Large intestine (tissue), 3 donors: ENCODE measurements at regions not wholly inside any gene's neighbourhood (a gene's known extent, or its start where the extent isn't known, plus 50 kb on each side); places are given as distances from the start of the nearest gene placed in this dataset.

Source experiments
- DNase-seq, 2 donors: peaks; one replicate each; pipeline versions ENCODE4 v3.0.0 to v3.0.0-alpha.2; 2013
- H3K27ac ChIP-seq: one replicate; pipeline ENCODE4 v1.5.1; 2013; ENCODE audit warnings: low read length
- H3K27me3 ChIP-seq: 2 replicates; pipeline ENCODE4 v1.6.1; 2013; ENCODE audit warnings: low read length; ENCODE audit not compliant: control insufficient read depth, insufficient read depth
- H3K36me3 ChIP-seq: 2 replicates; pipeline ENCODE4 v1.6.1; 2013; ENCODE audit warnings: low read length; ENCODE audit not compliant: control insufficient read depth, insufficient read depth
- H3K4me1 ChIP-seq: one replicate; pipeline ENCODE4 v1.6.1; 2013; ENCODE audit warnings: low read length; ENCODE audit not compliant: control insufficient read depth, insufficient read depth
- H3K4me3 ChIP-seq: one replicate; pipeline ENCODE4 v1.5.1; 2013; ENCODE audit warnings: low read length
- H3K9me3 ChIP-seq: one replicate; pipeline ENCODE4 v1.6.1; 2013; ENCODE audit warnings: mild to moderate bottlenecking, low read depth, low read length, moderate library complexity; ENCODE audit not compliant: control insufficient read depth
- WGBS: methylation state at CpG from one replicate; pipeline ENCODE4 v1.1.5; 2013; ENCODE audit warnings: low lambda C conversion rate; ENCODE audit not compliant: insufficient coverage; 5-methylcytosine and 5-hydroxymethylcytosine counted together

GRCh38 chr9:38259056-38259455, 133.4 kb upstream of the ALDH1B1 start:
- H3K9me3 ChIP-seq = peaks cover 2% of the 10 kb centered on the region
- H3K36me3 ChIP-seq = no peaks in the 10 kb centered on the region
- peak; percentile 73 to 80 for DNase-seq
- H3K27ac ChIP-seq = peak overlapping the region; percentile 53
- WGBS = no CpG with 5 or more reads among the region's 2 CpGs
- H3K4me1 ChIP-seq = peaks cover 8% of the 10 kb centered on the region
- H3K27me3 ChIP-seq = no peaks in the 10 kb centered on the region
- H3K4me3 ChIP-seq = no peak overlapping the region

GRCh38 chr9:38257626-38258215, 134.8 kb upstream of the ALDH1B1 start:
- DNase-seq = no peak
- no CpG with 5 or more reads among the region's 6 CpGs for WGBS
- H3K27me3 ChIP-seq = no peaks in the 10 kb centered on the region
- H3K4me3 ChIP-seq = no peak overlapping the region
- H3K9me3 ChIP-seq = no peaks in the 10 kb centered on the region
- no peak overlapping the region for H3K27ac ChIP-seq
- no peaks in the 10 kb centered on the region for H3K36me3 ChIP-seq
- H3K4me1 ChIP-seq = peaks cover 8% of the 10 kb centered on the region

GRCh38 chr9:38256461-38256860, 136.0 kb upstream of the ALDH1B1 start:
- no peak for DNase-seq
- no peaks in the 10 kb centered on the region for H3K9me3 ChIP-seq
- no peaks in the 10 kb centered on the region for H3K36me3 ChIP-seq
- H3K4me1 ChIP-seq = peaks cover 8% of the 10 kb centered on the region
- WGBS = no CpG with 5 or more reads among the region's 2 CpGs
- H3K27me3 ChIP-seq = no peaks in the 10 kb centered on the region
- no peak overlapping the region for H3K4me3 ChIP-seq
- H3K27ac ChIP-seq = no peak overlapping the region

- no peak for DNase-seq
- WGBS = 80% methylated on average over 1 of the region's 3 CpGs
Observed at GRCh38 chr9:38255599-38255998, 136.9 kb upstream of the ALDH1B1 start.

GRCh38 chr9:38254756-38255155, 137.7 kb upstream of the ALDH1B1 start:
- H3K36me3 ChIP-seq = no peaks in the 10 kb centered on the region
- H3K4me3 ChIP-seq = no peak overlapping the region
- H3K27me3 ChIP-seq = no peaks in the 10 kb centered on the region
- no peaks in the 10 kb centered on the region for H3K9me3 ChIP-seq
- WGBS = no CpG with 5 or more reads among the region's 2 CpGs
- H3K4me1 ChIP-seq = peaks cover 14% of the 10 kb centered on the region
- DNase-seq = no peak
- no peak overlapping the region for H3K27ac ChIP-seq

More at GRCh38 chr9:38255599-38255998, 136.9 kb upstream of the ALDH1B1 start:
- Histone ChIP-seq H3K4me3 (no peak overlapping the region), H3K9me3 (no peaks in the 10 kb centered on the region), H3K4me1 (peaks cover 10% of the 10 kb centered on the region), H3K27me3 (no peaks in the 10 kb centered on the region), H3K36me3 (no peaks in the 10 kb centered on the region), H3K27ac (no peak overlapping the region)

- Histone ChIP-seq H3K9me3 (no peaks in the 10 kb centered on the region), H3K27me3 (no peaks in the 10 kb centered on the region), H3K36me3 (no peaks in the 10 kb centered on the region), H3K27ac (no peak overlapping the region), H3K4me1 (peaks cover 13% of the 10 kb centered on the region), H3K4me3 (no peak overlapping the region)
- no peak for DNase-seq
- no CpG with 5 or more reads among the region's 7 CpGs for WGBS
Observed at GRCh38 chr9:38254151-38254550, 138.4 kb upstream of the ALDH1B1 start.

- Histone ChIP-seq H3K36me3 (no peaks in the 10 kb centered on the region), H3K4me1 (peaks cover 17% of the 10 kb centered on the region), H3K27ac (no peak overlapping the region), H3K27me3 (no peaks in the 10 kb centered on the region), H3K4me3 (no peak overlapping the region), H3K9me3 (no peaks in the 10 kb centered on the region)
- 92% methylated on average over 2 of the region's 7 CpGs for WGBS
- DNase-seq = no peak
Observed at GRCh38 chr9:38253200-38253599, 139.3 kb upstream of the ALDH1B1 start.

GRCh38 chr9:38251036-38251860, 141.3 kb upstream of the ALDH1B1 start:
- Histone ChIP-seq H3K9me3 (peaks cover 6% of the 10 kb centered on the region), H3K36me3 (no peaks in the 10 kb centered on the region), H3K4me1 (peaks cover 17% of the 10 kb centered on the region), H3K4me3 (no peak overlapping the region), H3K27ac (no peak overlapping the region), H3K27me3 (no peaks in the 10 kb centered on the region)
- no CpG with 5 or more reads among the region's 3 CpGs for WGBS
- DNase-seq = no peak

- Histone ChIP-seq H3K36me3 (no peaks in the 10 kb centered on the region), H3K4me1 (peaks cover 17% of the 10 kb centered on the region), H3K27me3 (no peaks in the 10 kb centered on the region), H3K9me3 (peaks cover 6% of the 10 kb centered on the region), H3K27ac (no peak overlapping the region), H3K4me3 (no peak overlapping the region)
- WGBS = no CpG with 5 or more reads among the region's 10 CpGs
- DNase-seq = no peak
Observed at GRCh38 chr9:38250279-38251035, 142.0 kb upstream of the ALDH1B1 start.

GRCh38 chr9:38249587-38250210, 142.8 kb upstream of the ALDH1B1 start:
- no CpG with 5 or more reads among the region's 6 CpGs for WGBS
- H3K9me3 ChIP-seq = peaks cover 6% of the 10 kb centered on the region
- H3K36me3 ChIP-seq = no peaks in the 10 kb centered on the region
- peaks cover 17% of the 10 kb centered on the region for H3K4me1 ChIP-seq
- peak overlapping the region; percentile 8 for H3K27ac ChIP-seq
- no peaks in the 10 kb centered on the region for H3K27me3 ChIP-seq
- H3K4me3 ChIP-seq = no peak overlapping the region
- DNase-seq = no peak
